C4-2B (cell line): ENCODE measurements at regions not wholly inside any gene's neighbourhood (a gene's known extent, or its start where the extent isn't known, plus 50 kb on each side); places are given as distances from the start of the nearest gene placed in this dataset.

Experiments
- CTCF ChIP-seq: fragments of 450-650 bp; conservative IDR thresholded peaks from 2 replicates; pipeline ENCODE4 v1.5.1; 2017; ENCODE audit warnings: mild to moderate bottlenecking
- ZFX ChIP-seq: fragments of 450-650 bp; IDR thresholded peaks from 2 replicates; pipeline ENCODE4 v1.6.1; 2017

GRCh38 chr12:130088504-130088903 is 73.8 kb upstream of the FZD10 start:
- no peak for TF ChIP-seq CTCF
- no peak for TF ChIP-seq ZFX
